Femur (tissue), 1 donor: ENCODE measurements at regions not wholly inside any gene's neighbourhood (a gene's known extent, or its start where the extent isn't known, plus 50 kb on each side); places are given as distances from the start of the nearest gene placed in this dataset.
A peak's percentile ranks its signal among the peaks of the same experiment; 100 is the strongest.

Experiments used
- DNase-seq: peaks from one replicate; pipeline ENCODE4 v3.0.0-alpha.2; 2017

DNA sequence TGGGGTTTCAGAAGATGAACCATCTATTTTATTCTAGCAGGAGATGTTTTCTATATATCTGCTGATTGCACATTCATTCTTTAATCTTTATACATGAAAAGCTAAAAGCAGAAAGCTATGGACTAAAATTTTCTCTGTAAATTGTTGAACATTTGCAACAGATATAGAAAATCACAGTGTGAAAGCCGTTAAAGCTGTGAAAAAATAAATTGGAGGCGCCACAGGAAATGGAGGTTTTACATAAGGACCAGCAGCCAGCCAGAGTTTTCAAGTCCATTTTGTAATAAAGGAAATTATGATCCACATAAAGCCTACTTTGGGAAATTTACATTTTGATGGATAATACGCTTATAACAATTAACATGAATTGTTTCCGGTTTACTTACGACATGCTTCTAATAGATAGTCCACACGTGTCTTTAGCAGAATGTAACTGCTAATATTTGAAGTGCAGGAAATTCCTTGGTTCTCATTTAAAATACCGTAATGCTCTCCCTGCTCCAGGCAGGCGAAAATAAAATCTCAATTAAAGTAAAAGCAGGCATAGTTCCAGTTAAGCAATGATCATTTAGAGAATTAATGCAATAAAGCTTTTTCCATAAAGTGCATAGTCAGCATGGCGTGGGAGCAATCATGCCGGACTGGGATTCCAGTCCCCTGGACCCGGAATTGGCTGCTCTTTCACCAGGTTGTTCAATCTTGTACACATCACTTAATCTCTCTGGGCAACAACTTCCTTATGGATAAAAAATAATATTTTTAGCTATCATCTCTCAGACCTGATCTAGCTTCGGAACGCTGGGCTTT is 445.4 kb downstream of the ZNF608 start:
- no peak for DNase-seq

DNA sequence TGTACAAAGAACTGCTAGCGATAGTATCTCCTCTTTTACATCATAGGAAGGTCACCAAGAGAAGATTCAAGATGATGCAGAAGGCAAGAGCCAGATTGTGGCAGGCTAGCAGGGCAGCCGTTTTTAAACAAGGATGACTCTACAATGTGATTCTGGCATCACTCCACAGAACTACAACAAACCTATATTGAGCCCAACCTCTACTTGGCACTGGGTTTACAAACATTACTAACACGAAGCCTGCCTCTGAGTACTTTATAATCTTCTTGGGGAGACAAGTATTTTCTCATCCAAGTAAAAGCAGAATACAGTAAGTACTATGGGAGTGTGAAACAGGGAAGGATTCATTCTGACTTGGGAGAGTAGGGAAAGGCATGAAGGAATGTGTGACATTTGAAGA is 448.6 kb downstream of the ZNF608 start:
- DNase-seq, result no peak

DNA sequence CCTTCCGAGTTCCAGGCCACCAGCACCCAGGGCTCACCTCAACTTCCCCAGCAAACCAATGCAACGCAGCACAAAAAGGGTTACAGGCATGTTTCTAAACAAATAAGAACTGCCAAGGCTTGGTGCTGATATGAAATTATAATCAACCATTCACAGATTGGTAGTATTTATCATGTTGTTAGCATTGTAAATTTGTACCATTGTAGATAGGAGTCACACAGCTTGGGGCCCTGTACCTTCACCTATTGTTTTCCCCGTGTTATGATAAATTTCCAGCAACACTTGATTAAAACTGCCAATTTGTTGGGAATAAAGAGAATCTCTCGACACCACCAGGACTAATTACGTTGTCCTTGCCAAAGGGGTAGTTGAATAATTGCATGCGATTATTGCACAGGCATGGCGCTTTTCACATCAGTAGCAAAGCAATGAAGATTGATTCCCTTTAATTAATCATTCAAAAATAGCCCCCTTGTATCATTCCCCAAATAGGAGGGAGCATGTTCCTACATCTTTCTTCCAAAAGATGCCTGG is 454.1 kb downstream of the ZNF608 start:
- no peak for DNase-seq

DNA sequence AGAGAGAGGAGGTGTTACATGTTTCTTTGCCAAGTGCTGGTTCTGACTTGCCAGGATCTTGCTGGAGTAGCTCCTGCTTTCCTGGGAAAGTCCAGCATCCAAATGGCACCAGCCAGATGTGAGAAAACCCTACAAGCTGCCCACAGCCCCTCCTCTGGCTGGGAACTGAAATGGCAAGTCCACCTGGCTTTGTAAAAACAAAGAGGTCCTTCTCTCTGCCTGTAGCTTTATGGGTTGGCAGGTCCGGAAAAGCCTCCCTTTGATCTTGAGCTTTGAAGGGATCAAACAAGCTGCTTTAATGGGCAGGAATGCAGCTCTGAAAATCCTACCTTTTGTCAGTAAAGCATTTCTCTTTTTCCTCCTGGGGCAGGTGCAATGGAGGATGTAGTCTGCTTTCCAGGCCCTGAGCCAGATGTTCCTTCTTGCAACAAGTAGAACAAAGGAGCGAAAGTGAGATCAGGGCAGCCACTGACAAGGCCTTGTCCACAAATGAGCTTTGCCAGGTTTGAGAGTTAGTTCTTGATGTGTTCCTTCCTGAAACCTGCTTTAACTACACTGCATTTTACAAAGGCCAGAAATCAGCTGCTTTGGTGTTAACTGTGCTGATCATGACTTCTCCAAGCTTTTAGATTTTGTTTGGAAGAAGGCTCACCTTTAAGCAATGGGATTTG is 456.7 kb downstream of the ZNF608 start:
- DNase-seq, result peak; percentile 54

DNA sequence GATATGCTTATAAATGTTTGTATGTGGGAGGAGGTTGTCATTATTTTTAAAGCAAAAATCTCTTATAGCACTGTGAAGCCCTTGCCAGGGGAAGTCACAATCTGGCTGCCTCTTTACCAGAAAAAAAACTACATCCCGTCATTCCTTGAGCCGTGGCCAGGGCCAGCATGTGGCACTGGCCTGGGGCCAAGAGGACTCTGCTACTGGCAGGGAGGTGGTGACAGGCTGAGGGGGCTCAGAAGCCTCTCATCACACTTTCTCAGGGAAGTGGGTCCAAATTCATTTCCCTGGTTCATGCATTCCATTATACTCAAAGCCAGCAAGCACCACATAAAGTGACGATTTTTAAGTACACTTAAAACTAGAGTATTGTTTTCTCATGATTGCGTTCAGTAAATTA is 457.3 kb downstream of the ZNF608 start:
- peak; percentile 73 for DNase-seq

DNA sequence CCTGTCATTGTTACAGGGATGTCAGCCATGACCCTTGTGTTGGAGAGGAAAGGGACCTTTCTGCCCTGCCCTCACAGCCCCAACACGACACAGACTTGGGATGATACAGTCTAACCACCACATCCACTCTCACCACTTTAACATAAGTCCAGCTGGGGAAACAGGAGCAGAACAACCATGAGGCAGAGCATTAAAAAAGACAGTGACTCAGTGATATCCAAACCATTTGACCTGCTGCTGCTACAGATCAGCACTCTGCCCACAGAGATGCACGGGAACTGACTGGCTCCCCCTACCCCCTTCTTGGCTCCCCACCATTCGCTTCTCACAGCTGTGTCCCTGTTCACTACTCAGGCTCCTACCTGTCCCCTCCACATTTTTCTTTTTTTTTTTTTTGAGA is 458.6 kb downstream of the ZNF608 start:
- DNase-seq, result no peak

DNA sequence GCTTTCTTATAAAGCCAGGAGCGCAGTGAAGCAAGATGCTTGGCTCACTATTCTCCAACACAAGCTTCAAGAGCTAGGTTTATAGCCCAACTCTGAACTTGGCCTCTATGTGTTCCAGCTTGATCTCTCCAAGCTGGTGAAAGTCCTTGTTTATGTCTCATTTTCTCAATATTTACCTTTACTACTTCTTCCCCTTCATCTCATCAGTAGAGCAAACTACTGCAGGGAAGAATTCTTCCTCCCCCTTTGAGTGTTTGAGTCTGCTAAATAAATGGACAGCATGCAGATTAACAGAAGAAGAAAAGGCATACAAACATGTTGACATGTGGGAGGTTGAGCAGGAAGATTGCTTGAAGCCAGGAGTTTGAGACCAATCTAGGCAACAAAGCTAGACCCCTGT is 460.7 kb downstream of the ZNF608 start:
- DNase-seq, result no peak

DNA sequence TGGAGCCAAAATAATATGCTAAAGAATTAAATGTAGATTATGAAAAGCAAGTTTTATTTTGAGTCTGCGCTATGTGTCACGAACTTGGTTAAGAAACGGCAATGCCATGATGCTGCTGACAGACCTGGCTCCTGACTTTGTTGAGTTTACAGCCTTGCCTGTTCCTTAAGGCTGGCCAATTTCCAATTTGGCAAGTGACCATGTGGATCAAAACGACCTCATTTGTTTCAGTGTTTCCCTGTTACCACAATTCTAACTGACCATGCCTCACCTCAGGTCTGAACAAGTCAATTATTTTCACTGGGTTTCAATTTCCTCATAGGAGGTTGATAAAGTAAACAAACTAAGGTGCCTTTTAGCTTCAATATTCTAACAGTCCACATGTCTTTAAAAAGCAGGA is 461.4 kb downstream of the ZNF608 start:
- no peak for DNase-seq

DNA sequence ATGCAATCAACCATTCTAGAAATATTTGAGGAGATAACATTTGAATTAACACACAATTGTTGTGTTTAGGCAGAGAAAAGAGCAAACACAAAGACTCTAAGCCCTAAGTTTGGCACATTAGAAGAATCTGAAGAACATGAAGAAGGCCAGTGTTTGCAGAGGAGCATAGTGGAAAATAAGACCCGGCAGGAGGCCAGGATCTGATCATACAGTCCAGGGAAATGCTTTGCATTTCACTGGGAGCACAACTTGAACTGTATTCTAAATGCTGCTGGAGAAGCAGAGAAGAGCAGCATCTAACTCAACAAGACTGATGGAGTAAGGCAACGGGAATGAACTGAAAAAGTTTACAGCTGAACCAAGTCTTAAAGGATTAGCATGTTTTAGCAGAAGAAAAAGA is 463.4 kb downstream of the ZNF608 start:
- no peak for DNase-seq

DNA sequence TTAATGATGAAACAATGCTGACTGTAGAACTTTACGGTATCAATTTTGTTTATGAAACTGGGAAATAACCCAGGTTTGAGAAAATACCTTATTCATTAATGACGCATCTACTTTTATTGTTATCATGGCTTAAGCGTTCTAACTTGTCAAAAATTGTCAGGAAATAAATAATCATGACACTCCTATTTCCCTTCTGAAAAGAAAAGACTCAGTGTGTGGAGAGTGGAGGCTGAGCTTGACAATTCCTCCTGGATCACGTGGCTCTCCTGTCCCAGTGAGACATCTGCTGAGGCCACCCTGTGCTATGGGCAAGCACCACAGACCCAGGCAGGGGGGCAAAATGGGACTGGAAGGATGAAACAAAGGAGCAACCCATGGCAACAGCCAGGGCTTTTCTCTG is 466.4 kb downstream of the ZNF608 start:
- no peak for DNase-seq

DNA sequence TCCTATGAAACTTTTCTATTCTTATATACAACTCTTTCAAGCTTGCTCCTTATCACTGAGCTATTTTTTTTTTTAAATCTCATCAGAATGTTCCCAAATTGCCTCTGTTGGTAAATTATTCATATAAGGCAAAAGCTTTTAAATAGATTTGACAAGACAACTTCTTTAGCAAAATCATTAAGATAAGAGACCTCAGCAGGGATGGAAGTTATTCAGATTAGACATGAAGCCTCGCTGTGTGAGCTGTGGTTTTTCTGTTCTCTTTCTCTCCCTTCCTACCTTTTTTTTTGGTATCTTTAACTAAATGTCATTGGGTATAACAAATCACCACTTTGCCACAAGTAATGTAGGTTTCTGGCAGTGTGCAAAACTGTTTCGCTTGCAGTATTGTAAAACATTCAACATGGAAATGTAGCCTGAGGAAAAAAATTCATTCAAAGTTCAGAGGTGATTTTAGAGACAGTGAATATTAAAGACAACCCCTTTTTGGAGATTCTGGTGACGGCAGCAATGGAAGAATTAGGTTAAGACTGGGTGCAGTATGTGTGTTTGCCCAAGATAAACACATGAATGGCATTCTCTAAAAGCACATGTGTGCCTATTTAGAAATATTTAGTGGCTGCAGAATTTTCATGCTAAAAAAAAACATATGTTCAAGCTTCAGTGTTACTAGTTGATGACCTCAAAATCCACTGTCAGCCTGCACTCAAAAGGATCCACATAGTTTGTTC is 467.1 kb downstream of the ZNF608 start:
- no peak for DNase-seq

DNA sequence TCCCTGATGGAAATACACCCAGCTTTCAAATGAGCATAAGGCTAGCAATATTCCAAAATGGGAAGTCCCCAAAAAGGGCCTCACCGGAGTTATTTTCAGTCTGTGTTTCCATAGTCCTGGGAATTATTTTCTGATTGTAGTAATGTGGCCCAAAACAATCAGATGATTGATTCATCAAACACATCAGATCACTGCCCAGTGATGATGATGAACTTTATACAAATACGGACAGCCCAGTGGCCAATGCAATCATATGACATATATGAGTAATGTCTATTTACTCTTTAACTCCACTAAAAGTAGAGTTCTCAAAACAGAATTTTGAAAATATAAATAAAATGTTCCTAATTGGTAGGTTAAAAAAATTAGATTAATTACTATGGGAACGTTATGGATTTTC is 467.8 kb downstream of the ZNF608 start:
- DNase-seq, result no peak

DNA sequence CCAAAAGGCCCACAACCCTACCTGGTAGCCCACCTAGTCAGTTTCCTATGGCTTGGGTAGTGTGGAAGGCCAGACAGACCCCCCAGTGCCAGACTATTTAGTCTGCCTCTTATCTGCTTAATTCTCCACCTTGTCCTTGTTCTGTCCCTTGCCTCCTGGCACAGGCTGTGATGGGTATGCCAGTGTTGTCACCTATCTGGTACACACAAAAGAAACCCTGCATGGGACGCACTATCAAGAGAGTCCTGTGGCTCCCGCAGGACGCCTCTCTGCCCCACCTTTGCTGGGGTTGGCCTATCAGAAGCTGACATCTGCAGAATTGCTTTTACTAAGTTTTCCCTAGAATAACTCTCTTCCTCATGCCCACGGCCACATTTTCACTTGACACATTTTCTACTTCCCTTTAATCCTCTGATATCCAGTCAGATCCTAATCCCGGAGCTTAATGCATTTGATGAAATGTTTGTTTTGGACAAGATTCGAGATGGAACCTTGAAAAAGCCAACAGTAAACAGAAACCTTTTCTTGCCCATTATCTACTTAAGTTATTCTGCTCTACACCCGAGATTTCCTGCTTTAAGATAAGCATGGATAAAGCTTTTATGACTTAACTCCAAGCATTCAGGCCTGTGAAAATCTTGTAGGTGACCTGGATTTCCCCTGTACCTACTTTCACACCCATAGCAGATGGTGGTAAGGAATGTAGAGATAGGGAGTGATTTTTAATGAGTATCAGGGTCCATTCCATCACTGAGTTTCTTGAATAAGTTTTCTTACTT is 468.5 kb downstream of the ZNF608 start:
- no peak for DNase-seq

DNA sequence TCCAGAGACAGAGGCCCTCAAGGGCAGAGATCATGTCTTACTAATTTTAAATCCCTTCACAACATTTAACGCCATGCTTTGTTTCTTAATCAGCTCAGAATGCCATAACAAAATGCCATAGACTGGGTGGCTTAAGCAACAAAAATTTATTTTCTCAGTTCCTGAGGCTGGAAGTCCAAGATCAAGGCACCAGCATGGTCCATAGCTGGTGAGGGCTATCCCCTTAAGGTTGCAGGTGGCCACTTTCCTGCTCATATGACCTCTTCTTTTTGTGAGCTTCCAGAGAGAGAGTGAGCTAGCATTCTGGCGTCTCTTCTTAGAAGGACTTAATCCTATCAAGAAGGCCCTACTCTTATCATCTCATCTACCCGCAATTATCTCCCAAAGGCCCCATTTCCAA is 470.3 kb downstream of the ZNF608 start:
- DNase-seq, result no peak

DNA sequence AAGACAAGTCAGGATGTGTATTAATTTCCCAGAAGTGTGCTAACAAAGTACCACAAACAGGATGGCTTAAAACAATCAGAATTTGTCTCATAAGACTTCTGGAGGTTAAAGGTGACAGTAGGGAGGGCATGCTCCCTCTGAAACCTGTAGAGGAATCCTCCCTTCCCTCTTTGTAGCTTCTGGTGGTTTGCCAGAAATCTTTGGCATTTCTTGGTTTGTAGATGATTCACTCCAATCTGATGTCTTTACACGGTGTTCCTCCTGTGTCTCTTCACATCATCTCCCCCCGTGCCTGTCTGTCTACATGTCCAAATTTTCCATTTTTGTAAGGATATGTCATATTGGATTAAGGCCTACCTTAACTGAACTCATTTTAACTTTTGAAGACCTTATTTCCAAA is 471.5 kb downstream of the ZNF608 start:
- DNase-seq, result no peak

DNA sequence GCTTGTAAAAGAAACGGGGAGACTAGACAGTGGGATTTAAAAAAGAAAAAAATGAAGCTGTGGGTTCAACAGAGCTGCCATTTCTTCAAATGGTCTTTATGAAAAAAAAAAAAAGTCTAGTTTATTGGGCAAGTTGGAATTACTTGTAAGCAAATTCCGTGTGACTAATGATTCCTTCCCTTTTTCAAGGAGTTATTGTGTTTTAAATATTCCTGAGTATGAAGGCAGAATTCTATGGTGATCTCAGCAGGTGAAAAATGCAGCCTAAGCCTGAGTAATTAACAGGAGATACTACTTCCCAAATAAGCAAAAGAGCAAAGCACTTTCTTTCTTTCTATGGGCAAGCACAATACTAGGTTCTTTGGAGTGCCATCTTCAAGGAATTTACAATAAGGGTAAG is 481.9 kb downstream of the ZNF608 start:
- no peak for DNase-seq

DNA sequence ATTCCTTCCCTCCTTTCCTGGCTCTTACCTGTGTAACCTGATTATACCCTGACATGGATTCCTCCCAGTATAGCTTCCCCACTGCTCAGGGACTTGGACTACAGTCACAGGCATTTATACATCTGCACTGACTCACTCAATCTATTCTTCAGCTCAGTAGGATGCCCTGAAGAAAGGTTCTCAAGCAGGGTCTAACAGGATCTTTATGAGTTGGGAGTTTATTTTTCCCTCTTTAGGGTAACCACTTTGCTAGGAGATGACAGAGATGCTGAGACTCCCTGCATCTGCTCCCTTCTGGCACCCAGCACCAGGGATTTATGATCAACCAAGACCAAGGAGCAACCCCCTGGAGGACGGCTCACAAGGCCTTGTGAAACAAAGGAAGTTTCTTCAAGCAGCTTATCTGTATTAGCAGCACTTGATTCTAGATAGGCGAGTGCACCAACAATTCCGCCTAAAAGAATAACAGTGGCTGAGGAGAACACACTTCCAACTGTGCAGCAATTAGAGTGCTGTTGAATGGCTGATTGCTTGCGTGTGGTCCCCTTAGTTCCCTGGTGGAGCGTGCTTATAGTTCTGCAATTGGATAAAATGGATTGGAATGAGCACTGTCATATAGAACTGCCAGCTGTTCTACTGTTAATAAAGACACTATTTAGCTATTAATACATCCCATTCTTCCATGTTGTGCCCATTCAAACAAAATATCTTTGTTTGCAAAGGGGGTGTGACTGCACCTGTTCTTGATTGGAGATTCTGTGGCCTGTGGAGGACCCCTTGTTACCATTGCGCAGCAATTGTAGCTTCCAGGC is 482.6 kb downstream of the ZNF608 start:
- DNase-seq, result peak; percentile 27

DNA sequence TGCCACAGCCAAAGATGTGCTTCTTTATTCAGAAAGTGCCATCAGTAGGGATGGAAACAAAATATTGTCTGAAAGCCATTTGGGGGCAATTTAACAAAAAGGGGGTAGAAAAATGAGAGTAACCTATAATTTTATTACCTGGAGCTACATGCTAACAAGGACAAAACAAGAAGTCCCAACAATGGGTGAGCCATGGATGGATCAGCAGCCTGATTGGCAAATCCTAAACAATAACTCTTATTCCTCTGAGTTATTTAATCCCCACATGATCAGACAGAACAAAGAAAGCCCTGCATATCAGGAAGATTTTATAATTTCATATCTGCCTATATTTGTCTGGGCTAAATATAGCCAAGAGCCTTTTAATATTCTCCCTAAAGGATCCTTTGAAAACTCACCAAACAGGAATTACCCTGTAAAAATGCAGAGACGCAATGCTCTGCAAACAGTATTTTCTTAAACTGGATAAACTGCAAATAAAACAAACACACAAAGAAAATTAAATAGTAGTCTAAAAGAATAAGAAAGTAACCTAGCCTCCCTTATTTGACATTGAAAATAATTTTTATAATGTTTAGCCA is 483.4 kb downstream of the ZNF608 start:
- DNase-seq, result no peak

DNA sequence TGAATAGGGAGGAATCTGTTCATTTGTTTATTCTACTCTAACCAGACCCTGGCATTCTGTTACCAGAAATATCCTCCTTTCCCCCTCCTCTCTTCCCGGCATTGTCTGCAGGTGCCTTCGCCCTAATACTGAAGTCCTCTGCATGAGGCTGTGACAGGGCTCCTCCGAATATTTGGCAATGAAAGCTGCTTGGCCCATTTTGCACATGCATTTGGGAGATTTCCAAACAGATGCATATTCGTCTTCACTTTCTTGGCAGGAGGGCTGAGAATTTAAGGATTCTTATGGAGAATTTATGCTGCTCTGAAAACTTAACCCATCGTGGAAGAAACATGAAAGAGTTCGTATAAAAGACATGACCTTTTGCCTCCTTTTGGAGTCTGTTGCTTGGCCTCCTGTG is 484.0 kb downstream of the ZNF608 start:
- peak; percentile 73 for DNase-seq

DNA sequence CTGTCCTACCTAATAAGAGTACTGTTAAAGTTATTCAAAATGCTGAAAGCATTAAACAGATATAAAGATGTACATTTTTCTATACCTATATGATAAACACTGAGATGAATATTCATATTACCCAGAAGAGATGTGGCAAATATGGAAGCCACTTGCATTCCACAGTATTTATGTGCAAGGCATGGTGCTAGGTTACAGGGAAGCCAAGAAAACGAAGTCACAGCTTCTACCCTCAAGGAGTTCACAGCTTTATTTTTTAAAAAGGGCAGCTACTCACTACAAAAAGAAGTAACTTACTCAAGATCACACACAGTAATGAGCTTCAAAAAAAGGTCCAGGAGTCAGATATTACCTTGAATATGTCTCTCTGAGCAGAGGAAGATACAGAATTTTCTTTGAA is 484.6 kb downstream of the ZNF608 start:
- DNase-seq, result no peak

DNA sequence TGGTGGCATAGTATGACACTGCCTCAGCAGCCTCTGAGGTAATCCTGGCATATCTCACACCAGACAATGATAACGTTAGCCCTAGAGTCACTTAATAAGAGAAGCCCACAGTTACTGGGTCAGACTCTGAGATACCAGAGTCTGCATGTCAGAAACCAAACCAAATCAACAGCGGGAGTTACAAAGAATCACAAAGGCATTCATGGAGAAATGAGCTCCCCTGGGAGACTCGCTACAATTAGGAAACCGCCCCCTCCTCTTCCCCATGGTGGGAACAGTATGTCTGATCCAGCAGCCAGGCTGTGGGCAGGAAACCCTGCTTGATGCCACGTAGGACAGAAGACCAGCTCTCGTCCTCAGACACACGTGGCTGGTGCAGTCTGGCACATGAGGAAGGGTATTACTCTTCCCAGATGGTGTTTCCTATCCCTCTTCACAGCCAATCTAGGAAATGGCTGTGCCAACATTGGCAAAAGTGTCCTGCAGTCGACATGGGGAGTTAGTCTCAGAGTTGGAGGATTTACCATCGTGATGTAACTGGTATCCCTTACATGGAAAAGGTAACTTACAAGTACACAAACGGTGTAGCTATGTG is 485.4 kb downstream of the ZNF608 start:
- DNase-seq, result peak; percentile 27
